NCI-H526 treated with DMSO at 0.1 percent for 48 hours (cell line): ENCODE measurements at regions not wholly inside any gene's neighbourhood (a gene's known extent, or its start where the extent isn't known, plus 50 kb on each side); places are given as distances from the start of the nearest gene placed in this dataset.

ENCODE experiments used
- DNase-seq: peaks from one replicate; lab custom pipeline; 2025; lab: John Stamatoyannopoulos, UW

- no peak for DNase-seq
These were observed 169.4 kb upstream of the PPP1R26 start for GRCh38 chr9:135310134-135310533.

GRCh38 chr9:135315572-135315971 is 164.0 kb upstream of the PPP1R26 start:
- no peak for DNase-seq

- no peak for DNase-seq
These were observed 159.3 kb upstream of the PPP1R26 start for GRCh38 chr9:135320331-135320730.

GRCh38 chr9:135320943-135321342 is 158.6 kb upstream of the PPP1R26 start:
- no peak for DNase-seq

- DNase-seq, result no peak
These were observed 158.0 kb upstream of the PPP1R26 start for GRCh38 chr9:135321580-135321979.

GRCh38 chr9:135324329-135324728 is 155.3 kb upstream of the PPP1R26 start:
- DNase-seq, result no peak

- DNase-seq, result no peak
These were observed 153.4 kb upstream of the PPP1R26 start for GRCh38 chr9:135326141-135326540.

- no peak for DNase-seq
These were observed 152.9 kb upstream of the PPP1R26 start for GRCh38 chr9:135326633-135327152.

- no peak for DNase-seq
These were observed 150.8 kb upstream of the PPP1R26 start for GRCh38 chr9:135328485-135329417.

- DNase-seq, result no peak
These were observed 149.8 kb upstream of the PPP1R26 start for GRCh38 chr9:135329571-135330306.

GRCh38 chr9:135330307-135330631 is 149.3 kb upstream of the PPP1R26 start:
- no peak for DNase-seq

- no peak for DNase-seq
These were observed 148.6 kb upstream of the PPP1R26 start for GRCh38 chr9:135330685-135331590.

- DNase-seq, result no peak
These were observed 147.1 kb upstream of the PPP1R26 start for GRCh38 chr9:135332516-135332915.

- no peak for DNase-seq
These were observed 146.4 kb upstream of the PPP1R26 start for GRCh38 chr9:135332979-135333748.

- no peak for DNase-seq
These were observed 144.6 kb upstream of the PPP1R26 start for GRCh38 chr9:135334953-135335460.

- DNase-seq, result no peak
These were observed 143.8 kb upstream of the PPP1R26 start for GRCh38 chr9:135335691-135336181.

GRCh38 chr9:135336722-135337527 is 142.7 kb upstream of the PPP1R26 start:
- no peak for DNase-seq

- no peak for DNase-seq
These were observed 141.0 kb upstream of the PPP1R26 start for GRCh38 chr9:135338546-135338945.

- no peak for DNase-seq
These were observed 140.1 kb upstream of the PPP1R26 start for GRCh38 chr9:135339378-135339973.
